Liver (tissue), 8 donors: ENCODE measurements at regions not wholly inside any gene's neighbourhood (a gene's known extent, or its start where the extent isn't known, plus 50 kb on each side); places are given as distances from the start of the nearest gene placed in this dataset.

Experiments used
- DNase-seq: peaks from one replicate; pipeline ENCODE4 v3.0.0-alpha.2; 2017; ENCODE audit warnings: low spot score
- H3K27ac ChIP-seq, 2 donors: one replicate each; pipeline ENCODE4 v1.7.0; 2013; ENCODE audit warnings: inconsistent platforms in 2 of 2, low read length in 2 of 2, control low read depth in 1 of 2, low read depth in 1 of 2, mild to moderate bottlenecking in 1 of 2
- H3K27me3 ChIP-seq, 4 donors: one replicate each; pipeline versions ENCODE4 v1.6.1 to v1.7.0; 2013; ENCODE audit warnings: low read length in 3 of 4, inconsistent platforms in 1 of 4, mild to moderate bottlenecking in 1 of 4, moderate library complexity in 1 of 4; ENCODE audit not compliant: control insufficient read depth in 4 of 4, insufficient read depth in 4 of 4
- H3K36me3 ChIP-seq, 4 donors: one replicate each; pipeline versions ENCODE4 v1.6.1 to v1.7.0; 2013; ENCODE audit warnings: low read length in 3 of 4, mild to moderate bottlenecking in 3 of 4, low read depth in 1 of 4, moderate library complexity in 1 of 4; ENCODE audit not compliant: control insufficient read depth in 4 of 4, insufficient read depth in 3 of 4
- H3K4me1 ChIP-seq, 4 donors: one replicate each; pipeline versions ENCODE4 v1.6.1 to v1.7.0; 2013; ENCODE audit warnings: low read length in 3 of 4, mild to moderate bottlenecking in 3 of 4, moderate library complexity in 1 of 4; ENCODE audit not compliant: control insufficient read depth in 4 of 4, insufficient read depth in 4 of 4
- H3K4me3 ChIP-seq, 3 donors: one replicate each; pipeline versions ENCODE4 v1.6.1 to v1.7.0; 2013; ENCODE audit warnings: low read length in 3 of 3, control low read depth in 1 of 3, low read depth in 1 of 3, mild to moderate bottlenecking in 1 of 3
- H3K9ac ChIP-seq, 2 donors: one replicate each; pipeline ENCODE4 v1.7.0; 2013; ENCODE audit warnings: low read length in 2 of 2, mild to moderate bottlenecking in 2 of 2, moderate library complexity in 2 of 2, control low read depth in 1 of 2, low read depth in 1 of 2
- H3K9me3 ChIP-seq, 4 donors: one replicate each; pipeline versions ENCODE4 v1.6.1 to v1.7.0; 2013; ENCODE audit warnings: low read length in 3 of 4; ENCODE audit not compliant: control insufficient read depth in 4 of 4
- CTCF ChIP-seq: fragments of 150-350 bp; IDR thresholded peaks from 2 replicates; pipeline ENCODE4 v1.5.1; 2017; ENCODE audit warnings: improper control_type of control experiment, low read depth, low read length; ENCODE audit not compliant: missing input control
- EGR1 ChIP-seq, 2 donors: IDR thresholded peaks; 2 replicates each; pipeline ENCODE4 v1.6.1; 2016 to 2018; ENCODE audit warnings: antibody characterized with exemption in 2 of 2, low read depth in 2 of 2
- FOXA1 ChIP-seq: IDR thresholded peaks from 2 replicates; pipeline ENCODE4 v1.6.1; 2016; ENCODE audit warnings: antibody characterized with exemption
- FOXA2 ChIP-seq: IDR thresholded peaks from 2 replicates; pipeline ENCODE4 v1.6.1; 2016; ENCODE audit warnings: antibody characterized with exemption
- HNF4A ChIP-seq, 2 donors: conservative IDR thresholded peaks; 2 replicates each; pipeline ENCODE4 v1.6.1; 2016; ENCODE audit warnings: antibody characterized with exemption in 2 of 2, mild to moderate bottlenecking in 2 of 2
- HNF4G ChIP-seq: IDR thresholded peaks from 2 replicates; pipeline ENCODE4 v1.6.1; 2016; ENCODE audit warnings: antibody characterized with exemption
- JUND ChIP-seq, 2 donors: IDR thresholded peaks; 2 replicates each; pipeline ENCODE4 v1.6.1; 2016; ENCODE audit warnings: antibody characterized with exemption in 2 of 2
- NR2F2 ChIP-seq: IDR thresholded peaks from 2 replicates; pipeline ENCODE4 v1.6.1; 2016; ENCODE audit warnings: antibody characterized with exemption
- RAD21 ChIP-seq, 2 donors: IDR thresholded peaks; 2 replicates each; pipeline ENCODE4 v1.6.1; 2016; ENCODE audit warnings: antibody characterized with exemption in 2 of 2, mild to moderate bottlenecking in 2 of 2
- RXRA ChIP-seq, 2 donors: IDR thresholded peaks; 2 replicates each; pipeline ENCODE4 v1.6.1; 2017 to 2018; ENCODE audit warnings: antibody characterized with exemption in 2 of 2, mild to moderate bottlenecking in 1 of 2
- SP1 ChIP-seq: IDR thresholded peaks from 2 replicates; pipeline ENCODE4 v1.6.1; 2018; ENCODE audit warnings: antibody characterized with exemption, mild to moderate bottlenecking
- TAF1 ChIP-seq: conservative IDR thresholded peaks from 2 replicates; pipeline ENCODE4 v1.6.1; 2016; ENCODE audit warnings: antibody characterized with exemption, mild to moderate bottlenecking
- YY1 ChIP-seq: IDR thresholded peaks from 2 replicates; pipeline ENCODE4 v1.6.1; 2016; ENCODE audit warnings: antibody characterized with exemption, mild to moderate bottlenecking
- WGBS: extraction: QIAGEN DNeasy Blood & Tissue Kit; methylation state at CpG from one replicate; pipeline ENCODE4 v1.1.7; 2013; 5-methylcytosine and 5-hydroxymethylcytosine counted together
- TF ChIP-seq, protein P1 (sequence below): IDR thresholded peaks from 2 replicates; pipeline ENCODE4 v1.6.1; 2016; ENCODE audit warnings: antibody characterized with exemption
- TF ChIP-seq, protein P2 (sequence below): IDR thresholded peaks from 2 replicates; pipeline ENCODE4 v1.6.1; 2016; ENCODE audit warnings: antibody characterized with exemption
- TF ChIP-seq, protein P3 (sequence below): IDR thresholded peaks from 2 replicates; pipeline ENCODE4 v1.6.1; 2016; ENCODE audit warnings: antibody characterized with exemption
- TF ChIP-seq, protein P4 (sequence below): IDR thresholded peaks from 2 replicates; pipeline ENCODE4 v1.6.1; 2016; ENCODE audit warnings: antibody characterized with exemption, mild to moderate bottlenecking
- donor health status: healthy.
- donor health status: healthy.
- donor health status: healthy.
- donor health status: healthy.
- donor health status: healthy.

DNA sequence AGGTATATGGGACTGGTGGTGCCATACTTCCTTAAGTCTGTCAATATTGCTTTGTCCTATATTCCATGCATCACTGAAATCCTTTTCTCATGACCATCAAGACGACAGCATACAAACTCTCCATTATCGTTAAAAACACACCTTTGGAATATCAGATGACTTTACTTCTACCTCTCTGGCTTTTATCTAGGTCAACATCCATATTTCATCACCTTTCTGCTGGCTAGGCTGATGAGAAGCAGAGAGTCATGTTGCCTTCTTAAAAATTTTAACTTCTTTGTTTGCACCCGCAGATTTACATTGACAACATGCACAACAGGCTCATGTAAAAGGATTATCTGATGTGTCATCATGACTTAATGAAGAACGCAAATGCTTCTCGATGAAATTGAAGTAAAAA, 771.4 kb downstream of the OLFM4 start:
- no peak overlapping the region for H3K4me3 ChIP-seq
- no peaks in the 10 kb centered on the region for H3K27me3 ChIP-seq
- 81% methylated on average over 5 of the region's 5 CpGs for WGBS
- TF ChIP-seq JUND (IDR thresholded peaks at IDR 0.05) (no peak), YY1 (no peak), FOXA1 (no peak), CTCF (no peak), FOXA2 (no peak)
- TF ChIP-seq, protein P1, sequence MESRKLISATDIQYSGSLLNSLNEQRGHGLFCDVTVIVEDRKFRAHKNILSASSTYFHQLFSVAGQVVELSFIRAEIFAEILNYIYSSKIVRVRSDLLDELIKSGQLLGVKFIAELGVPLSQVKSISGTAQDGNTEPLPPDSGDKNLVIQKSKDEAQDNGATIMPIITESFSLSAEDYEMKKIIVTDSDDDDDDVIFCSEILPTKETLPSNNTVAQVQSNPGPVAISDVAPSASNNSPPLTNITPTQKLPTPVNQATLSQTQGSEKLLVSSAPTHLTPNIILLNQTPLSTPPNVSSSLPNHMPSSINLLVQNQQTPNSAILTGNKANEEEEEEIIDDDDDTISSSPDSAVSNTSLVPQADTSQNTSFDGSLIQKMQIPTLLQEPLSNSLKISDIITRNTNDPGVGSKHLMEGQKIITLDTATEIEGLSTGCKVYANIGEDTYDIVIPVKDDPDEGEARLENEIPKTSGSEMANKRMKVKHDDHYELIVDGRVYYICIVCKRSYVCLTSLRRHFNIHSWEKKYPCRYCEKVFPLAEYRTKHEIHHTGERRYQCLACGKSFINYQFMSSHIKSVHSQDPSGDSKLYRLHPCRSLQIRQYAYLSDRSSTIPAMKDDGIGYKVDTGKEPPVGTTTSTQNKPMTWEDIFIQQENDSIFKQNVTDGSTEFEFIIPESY: no peak
- TF ChIP-seq, protein P2, sequence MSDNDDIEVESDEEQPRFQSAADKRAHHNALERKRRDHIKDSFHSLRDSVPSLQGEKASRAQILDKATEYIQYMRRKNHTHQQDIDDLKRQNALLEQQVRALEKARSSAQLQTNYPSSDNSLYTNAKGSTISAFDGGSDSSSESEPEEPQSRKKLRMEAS: no peak
- H3K27ac ChIP-seq: no peak overlapping the region
- H3K9ac ChIP-seq: no peak overlapping the region
- no peaks in the 10 kb centered on the region for H3K4me1 ChIP-seq
- DNase-seq: no peak
- no peaks in the 10 kb centered on the region for H3K36me3 ChIP-seq
- H3K9me3 ChIP-seq: no peaks in the 10 kb centered on the region

DNA sequence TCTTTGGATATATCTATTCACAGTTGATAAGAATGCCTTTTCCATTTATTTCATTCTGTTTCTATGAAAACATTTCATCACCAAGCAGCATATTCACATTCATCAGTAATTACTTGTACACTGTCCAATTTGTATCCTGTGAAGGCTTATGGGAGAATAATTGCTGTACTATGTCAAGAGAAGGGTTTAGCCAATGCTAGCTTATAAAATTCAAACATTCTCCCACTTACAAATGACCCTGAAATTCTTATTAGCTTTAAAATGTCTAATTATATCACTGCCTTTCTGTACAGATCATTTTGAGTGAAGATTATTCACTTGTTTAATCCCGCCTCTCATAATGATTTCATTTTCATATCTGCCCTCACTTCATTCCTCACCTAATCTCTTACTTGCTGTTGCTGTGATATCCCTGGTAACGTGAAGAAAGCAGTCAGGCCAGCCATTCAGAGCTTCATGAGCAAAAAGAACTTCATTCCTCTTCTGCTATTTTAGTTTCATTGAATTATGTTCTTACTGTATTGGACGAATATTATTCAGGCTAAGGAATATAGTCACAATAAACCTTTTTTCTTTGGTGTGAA, 778.7 kb downstream of the OLFM4 start:
- no peaks in the 10 kb centered on the region for H3K4me1 ChIP-seq
- TF ChIP-seq, protein P3, sequence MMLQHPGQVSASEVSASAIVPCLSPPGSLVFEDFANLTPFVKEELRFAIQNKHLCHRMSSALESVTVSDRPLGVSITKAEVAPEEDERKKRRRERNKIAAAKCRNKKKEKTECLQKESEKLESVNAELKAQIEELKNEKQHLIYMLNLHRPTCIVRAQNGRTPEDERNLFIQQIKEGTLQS: no peak
- TF ChIP-seq FOXA2 (no peak), YY1 (no peak), CTCF (no peak), RXRA (IDR thresholded peaks at IDR 0.05) (no peak), JUND (IDR thresholded peaks at IDR 0.05) (no peak), HNF4A (conservative IDR thresholded peaks at IDR 0.05) (no peak), SP1 (no peak), EGR1 (IDR thresholded peaks at IDR 0.05; ENCODE audit: low read depth in 2 of 2) (no peak), RAD21 (IDR thresholded peaks at IDR 0.05) (no peak), FOXA1 (no peak), HNF4G (no peak), TAF1 (no peak), NR2F2 (no peak)
- TF ChIP-seq, protein P1: no peak
- TF ChIP-seq, protein P2: no peak
- TF ChIP-seq, protein P4, sequence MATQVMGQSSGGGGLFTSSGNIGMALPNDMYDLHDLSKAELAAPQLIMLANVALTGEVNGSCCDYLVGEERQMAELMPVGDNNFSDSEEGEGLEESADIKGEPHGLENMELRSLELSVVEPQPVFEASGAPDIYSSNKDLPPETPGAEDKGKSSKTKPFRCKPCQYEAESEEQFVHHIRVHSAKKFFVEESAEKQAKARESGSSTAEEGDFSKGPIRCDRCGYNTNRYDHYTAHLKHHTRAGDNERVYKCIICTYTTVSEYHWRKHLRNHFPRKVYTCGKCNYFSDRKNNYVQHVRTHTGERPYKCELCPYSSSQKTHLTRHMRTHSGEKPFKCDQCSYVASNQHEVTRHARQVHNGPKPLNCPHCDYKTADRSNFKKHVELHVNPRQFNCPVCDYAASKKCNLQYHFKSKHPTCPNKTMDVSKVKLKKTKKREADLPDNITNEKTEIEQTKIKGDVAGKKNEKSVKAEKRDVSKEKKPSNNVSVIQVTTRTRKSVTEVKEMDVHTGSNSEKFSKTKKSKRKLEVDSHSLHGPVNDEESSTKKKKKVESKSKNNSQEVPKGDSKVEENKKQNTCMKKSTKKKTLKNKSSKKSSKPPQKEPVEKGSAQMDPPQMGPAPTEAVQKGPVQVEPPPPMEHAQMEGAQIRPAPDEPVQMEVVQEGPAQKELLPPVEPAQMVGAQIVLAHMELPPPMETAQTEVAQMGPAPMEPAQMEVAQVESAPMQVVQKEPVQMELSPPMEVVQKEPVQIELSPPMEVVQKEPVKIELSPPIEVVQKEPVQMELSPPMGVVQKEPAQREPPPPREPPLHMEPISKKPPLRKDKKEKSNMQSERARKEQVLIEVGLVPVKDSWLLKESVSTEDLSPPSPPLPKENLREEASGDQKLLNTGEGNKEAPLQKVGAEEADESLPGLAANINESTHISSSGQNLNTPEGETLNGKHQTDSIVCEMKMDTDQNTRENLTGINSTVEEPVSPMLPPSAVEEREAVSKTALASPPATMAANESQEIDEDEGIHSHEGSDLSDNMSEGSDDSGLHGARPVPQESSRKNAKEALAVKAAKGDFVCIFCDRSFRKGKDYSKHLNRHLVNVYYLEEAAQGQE: no peak
- H3K36me3 ChIP-seq: no peaks in the 10 kb centered on the region
- DNase-seq: no peak
- no peaks in the 10 kb centered on the region for H3K9me3 ChIP-seq
- WGBS: 59% methylated on average over 3 of the region's 3 CpGs
- no peak overlapping the region for H3K4me3 ChIP-seq
- no peak overlapping the region for H3K27ac ChIP-seq
- H3K27me3 ChIP-seq: peaks cover 0 to 2% (median 0%) of the 10 kb centered on the region in 4 donors
- H3K9ac ChIP-seq: no peak overlapping the region
